Activated CD4-positive, alpha-beta T cell treated with anti-CD3 and anti-CD28 coated beads, Interleukin-2, amount 10 ng/mL, durations not matched to agents 24 days and 14 days (primary cell): ENCODE measurements at regions not wholly inside any gene's neighbourhood (a gene's known extent, or its start where the extent isn't known, plus 50 kb on each side); places are given as distances from the start of the nearest gene placed in this dataset.

Experiments
- DNase-seq: peaks from one replicate; pipeline ENCODE4 v3.0.0; 2022
- H3K27ac Mint-ChIP-seq: one replicate; pipeline ENCODE4 v1.8.0; 2022; ENCODE audit warnings: mild to moderate bottlenecking, mixed read lengths
- H3K27me3 Mint-ChIP-seq: one replicate; pipeline ENCODE4 v1.8.0; 2022; ENCODE audit warnings: mixed read lengths
- H3K36me3 Mint-ChIP-seq: one replicate; pipeline ENCODE4 v1.8.0; 2022; ENCODE audit warnings: low read depth, mild to moderate bottlenecking, mixed read lengths
- H3K4me1 Mint-ChIP-seq: one replicate; pipeline ENCODE4 v1.8.0; 2021; ENCODE audit warnings: mixed read lengths
- H3K4me3 Mint-ChIP-seq: one replicate; pipeline ENCODE4 v1.8.0; 2022; ENCODE audit warnings: mild to moderate bottlenecking, moderate library complexity, mixed read lengths
- H3K9me3 Mint-ChIP-seq: one replicate; pipeline ENCODE4 v1.8.0; 2021; ENCODE audit warnings: mixed read lengths
- intact Hi-C: fragments of 100-400 bp; cut with micrococcal nuclease; formaldehyde crosslinking; loops from one replicate; pipeline ENCODE4 v1.15.1; 2023

DNA sequence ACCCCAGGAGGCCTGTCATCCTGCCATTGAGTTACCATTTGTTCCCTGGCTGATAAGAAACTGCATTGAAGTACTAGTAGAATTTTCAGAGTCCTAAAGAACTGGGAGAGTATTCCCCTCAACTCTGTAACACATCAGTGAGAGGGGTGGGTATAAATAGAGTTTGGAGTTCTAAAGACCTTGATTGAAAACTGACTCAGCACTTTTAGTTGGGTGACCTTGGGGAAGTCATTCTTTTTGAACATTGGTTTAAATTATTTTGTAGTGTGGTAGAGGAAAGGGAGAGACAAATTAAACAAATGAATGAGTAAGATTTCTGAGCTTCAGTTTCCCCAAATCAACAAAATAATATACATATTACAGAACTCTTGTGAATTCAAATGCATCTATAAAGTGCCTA is 344.5 kb upstream of the THBS1 start:
- Mint-ChIP-seq H3K9me3 (peaks cover 10% of the 10 kb centered on the region), H3K27me3 (peaks cover 6% of the 10 kb centered on the region), H3K4me1 (peaks cover 2% of the 10 kb centered on the region), H3K4me3 (no peak overlapping the region), H3K36me3 (no peaks in the 10 kb centered on the region), H3K27ac (no peak overlapping the region)
- DNase-seq, result no peak
- intact Hi-C loops, result no loop called here

- intact Hi-C loops, result no loop called here
- Mint-ChIP-seq H3K4me3 (no peak overlapping the region), H3K9me3 (peaks cover 8% of the 10 kb centered on the region), H3K27me3 (peaks cover 6% of the 10 kb centered on the region), H3K4me1 (peaks cover 2% of the 10 kb centered on the region), H3K27ac (no peak overlapping the region), H3K36me3 (no peaks in the 10 kb centered on the region)
- no peak for DNase-seq
These were observed 342.4 kb upstream of the THBS1 start for GRCh38 chr15:39238443-39238842.

- Mint-ChIP-seq H3K4me3 (no peak overlapping the region), H3K9me3 (peaks cover 7% of the 10 kb centered on the region), H3K27ac (no peak overlapping the region), H3K4me1 (peaks cover 2% of the 10 kb centered on the region), H3K36me3 (no peaks in the 10 kb centered on the region), H3K27me3 (peaks cover 8% of the 10 kb centered on the region)
- DNase-seq, result no peak
- intact Hi-C loops, result no loop called here
These were observed 341.3 kb upstream of the THBS1 start for GRCh38 chr15:39239562-39239961.

DNA sequence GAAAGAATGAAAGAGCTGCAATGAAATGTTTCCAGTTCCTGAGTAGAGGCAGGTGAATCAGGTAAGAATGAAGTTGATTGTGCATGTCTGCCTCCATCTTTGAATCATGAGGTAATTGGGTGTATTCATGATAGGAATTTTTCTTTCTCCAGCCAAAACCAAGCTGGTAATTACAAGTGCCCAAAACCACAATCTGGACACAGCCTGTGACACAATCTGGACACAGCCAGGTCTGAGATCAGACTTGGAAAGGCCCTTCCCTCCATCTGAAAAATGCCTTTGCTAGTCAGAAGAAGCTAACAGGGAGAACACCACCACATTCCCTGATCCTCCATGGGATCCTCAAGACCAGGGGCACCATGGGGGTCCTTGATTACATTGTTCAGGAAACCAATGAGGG is 338.5 kb upstream of the THBS1 start:
- intact Hi-C loops, result no loop called here
- no peak for DNase-seq
- Mint-ChIP-seq H3K4me3 (no peak overlapping the region), H3K9me3 (peaks cover 7% of the 10 kb centered on the region), H3K4me1 (no peaks in the 10 kb centered on the region), H3K36me3 (no peaks in the 10 kb centered on the region), H3K27ac (no peak overlapping the region), H3K27me3 (peaks cover 13% of the 10 kb centered on the region)

DNA sequence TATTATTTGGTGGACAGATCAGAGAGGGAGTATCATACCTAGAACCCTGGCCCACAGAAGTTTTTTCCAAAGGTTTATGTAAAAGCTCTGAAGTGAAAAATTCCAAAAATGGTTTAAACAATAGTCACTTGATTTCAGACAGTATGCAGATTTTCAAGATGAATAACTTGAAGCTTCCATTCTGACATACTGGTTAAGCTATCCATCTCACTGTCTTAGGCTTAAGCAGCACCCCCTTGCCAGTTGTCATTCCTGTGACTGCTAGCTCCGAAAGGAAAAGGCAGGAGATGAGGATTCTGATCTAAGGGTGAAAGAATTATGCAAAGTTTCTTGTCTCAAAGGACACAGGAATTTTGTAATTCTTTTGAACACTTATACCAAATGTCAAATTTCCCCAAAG is 337.5 kb upstream of the THBS1 start:
- peaks cover 13% of the 10 kb centered on the region for H3K27me3 Mint-ChIP-seq
- peaks cover 7% of the 10 kb centered on the region for H3K9me3 Mint-ChIP-seq
- H3K36me3 Mint-ChIP-seq, result no peaks in the 10 kb centered on the region
- intact Hi-C loops, result no loop called here
- no peak overlapping the region for H3K4me3 Mint-ChIP-seq
- no peaks in the 10 kb centered on the region for H3K4me1 Mint-ChIP-seq
- H3K27ac Mint-ChIP-seq, result no peak overlapping the region
- no peak for DNase-seq

- Mint-ChIP-seq H3K27ac (no peak overlapping the region), H3K9me3 (peaks cover 7% of the 10 kb centered on the region), H3K4me3 (no peak overlapping the region), H3K36me3 (no peaks in the 10 kb centered on the region), H3K27me3 (peaks cover 11% of the 10 kb centered on the region), H3K4me1 (no peaks in the 10 kb centered on the region)
- intact Hi-C loops, result no loop called here
- DNase-seq, result no peak
These were observed 336.1 kb upstream of the THBS1 start for GRCh38 chr15:39244776-39245175.

GRCh38 chr15:39246523-39246922 is 334.4 kb upstream of the THBS1 start:
- DNase-seq, result no peak
- H3K27me3 Mint-ChIP-seq, result peaks cover 7% of the 10 kb centered on the region
- no peak overlapping the region for H3K27ac Mint-ChIP-seq
- H3K4me1 Mint-ChIP-seq, result peaks cover 15% of the 10 kb centered on the region
- no peak overlapping the region for H3K4me3 Mint-ChIP-seq
- peaks cover 1% of the 10 kb centered on the region for H3K36me3 Mint-ChIP-seq
- intact Hi-C loops, result no loop called here
- H3K9me3 Mint-ChIP-seq, result peaks cover 3% of the 10 kb centered on the region

DNA sequence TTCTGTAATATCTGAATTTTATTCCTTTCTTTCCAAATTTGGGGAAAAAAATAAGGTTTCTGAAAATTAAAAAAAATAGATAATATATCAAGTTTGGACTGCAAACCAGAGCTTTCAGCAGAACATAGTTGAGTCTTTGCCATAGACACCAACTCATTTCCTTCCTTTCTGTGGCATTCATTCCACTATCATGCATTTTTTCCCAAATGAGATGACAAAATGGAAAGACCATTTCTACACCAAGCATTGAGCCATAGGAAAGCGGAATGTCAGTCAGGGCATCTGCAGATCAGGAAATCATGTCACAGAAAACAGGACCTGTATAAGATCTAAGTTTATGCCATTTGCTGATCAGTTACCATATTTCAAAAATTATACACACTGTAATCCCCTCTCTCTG is 333.3 kb upstream of the THBS1 start:
- Mint-ChIP-seq H3K4me3 (no peak overlapping the region), H3K27me3 (peaks cover 7% of the 10 kb centered on the region), H3K9me3 (no peaks in the 10 kb centered on the region), H3K27ac (no peak overlapping the region), H3K36me3 (peaks cover 1% of the 10 kb centered on the region), H3K4me1 (peaks cover 23% of the 10 kb centered on the region)
- intact Hi-C loops, result no loop called here
- DNase-seq, result no peak

GRCh38 chr15:39248204-39248603 is 332.7 kb upstream of the THBS1 start:
- H3K9me3 Mint-ChIP-seq, result no peaks in the 10 kb centered on the region
- H3K27me3 Mint-ChIP-seq, result peaks cover 7% of the 10 kb centered on the region
- H3K4me1 Mint-ChIP-seq, result peaks cover 23% of the 10 kb centered on the region
- no peak overlapping the region for H3K27ac Mint-ChIP-seq
- H3K4me3 Mint-ChIP-seq, result no peak overlapping the region
- peaks cover 1% of the 10 kb centered on the region for H3K36me3 Mint-ChIP-seq
- intact Hi-C loops, result no loop called here
- DNase-seq, result no peak

DNA sequence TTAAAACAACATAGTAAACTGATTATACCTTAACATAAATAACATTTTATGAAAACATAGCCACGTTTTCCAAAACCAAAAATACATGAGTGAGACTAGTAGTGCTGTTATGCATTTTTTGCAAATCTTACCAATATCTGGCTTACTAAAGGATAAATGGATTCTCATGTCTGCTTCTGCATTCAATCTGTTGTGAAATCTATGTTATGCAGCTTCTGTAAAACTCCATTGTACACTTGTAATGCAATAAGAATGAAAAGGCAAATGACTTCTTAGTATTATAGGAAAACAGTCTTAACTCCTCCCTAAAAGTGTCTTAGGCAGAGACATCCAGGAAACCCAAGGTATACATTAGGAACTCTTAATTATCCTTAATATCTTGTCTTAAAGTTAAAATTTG is 330.9 kb upstream of the THBS1 start:
- Mint-ChIP-seq H3K36me3 (peaks cover 1% of the 10 kb centered on the region), H3K9me3 (no peaks in the 10 kb centered on the region), H3K27me3 (peaks cover 5% of the 10 kb centered on the region), H3K4me3 (no peak overlapping the region), H3K27ac (no peak overlapping the region), H3K4me1 (peaks cover 23% of the 10 kb centered on the region)
- no peak for DNase-seq
- intact Hi-C loops, result loop anchor here (5.0 kb wide), 1 partner anchor 123 kb away; no protein-coding TSS in a partner anchor

DNA sequence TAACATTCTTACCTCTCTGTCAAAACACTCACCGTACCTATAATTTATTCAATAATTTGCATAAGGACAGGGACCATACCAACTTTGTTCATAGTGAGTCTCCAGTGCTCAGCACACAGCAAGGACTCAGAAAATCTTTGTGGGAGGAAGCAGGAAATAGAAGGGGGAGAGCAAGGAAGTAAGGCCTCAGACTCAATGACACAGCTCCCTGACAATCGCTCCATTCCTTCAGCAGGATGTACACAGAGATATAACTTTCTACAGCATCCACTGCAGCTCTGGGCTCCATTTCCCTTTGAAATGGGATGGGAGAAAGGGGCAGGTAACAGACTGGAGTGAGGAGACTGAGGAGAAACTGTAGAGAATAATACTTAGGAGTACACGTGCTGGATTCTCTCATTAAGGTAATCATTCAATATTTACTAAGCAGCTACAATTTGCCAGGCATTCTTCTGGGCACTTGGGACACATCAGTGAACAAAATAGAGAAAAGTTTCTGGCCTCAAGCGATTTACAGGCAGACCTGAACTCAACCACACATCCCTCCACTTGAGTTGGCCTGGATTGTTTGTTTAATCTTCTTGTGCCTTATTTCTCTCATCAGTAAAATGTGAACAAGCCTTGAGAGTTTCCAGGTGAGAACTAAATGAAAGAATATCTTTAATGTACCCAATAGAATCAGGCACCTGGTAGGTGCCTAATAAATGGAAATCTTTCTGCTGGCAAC is 330.3 kb upstream of the THBS1 start:
- Mint-ChIP-seq H3K4me1 (peaks cover 23% of the 10 kb centered on the region), H3K27ac (peak overlapping the region; percentile 80), H3K27me3 (peaks cover 5% of the 10 kb centered on the region), H3K4me3 (peak overlapping the region; percentile 43), H3K36me3 (peaks cover 1% of the 10 kb centered on the region), H3K9me3 (no peaks in the 10 kb centered on the region)
- DNase-seq, result no peak
- intact Hi-C loops, result loop anchor here (5.0 kb wide), 1 partner anchor 123 kb away; no protein-coding TSS in a partner anchor

DNA sequence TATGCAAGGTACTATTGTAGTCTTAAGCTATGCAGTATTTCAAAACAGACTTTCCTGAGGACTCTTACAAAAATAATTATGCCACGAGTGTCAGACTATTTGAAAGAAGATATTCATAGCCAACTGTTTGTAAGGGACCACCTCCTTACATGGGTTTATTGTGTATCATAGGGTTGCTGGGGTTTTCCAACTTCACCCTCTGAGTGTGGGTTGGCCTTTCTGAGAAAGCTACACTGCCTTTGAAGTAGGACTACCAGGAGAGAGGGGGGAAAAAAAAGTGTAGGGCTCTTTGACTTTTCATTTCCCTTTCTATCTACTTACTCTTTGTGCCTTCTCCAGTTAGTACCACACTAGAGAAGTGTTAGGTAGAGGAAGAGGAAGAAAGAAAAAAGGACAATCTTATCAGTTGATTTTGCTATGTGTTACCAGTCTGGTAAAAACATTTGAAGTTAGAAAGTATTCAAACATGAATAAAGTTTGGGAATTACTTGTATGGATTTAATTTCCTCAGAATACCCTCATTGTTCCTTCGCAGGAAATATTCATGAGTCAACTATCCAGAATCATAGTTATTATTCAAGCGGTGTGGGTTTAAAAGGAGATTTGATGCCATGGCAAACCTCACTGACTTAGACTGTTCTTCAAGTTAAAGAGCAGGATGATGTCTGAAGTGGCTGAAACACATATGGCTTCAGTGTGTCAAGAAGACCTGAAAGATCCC is 329.3 kb upstream of the THBS1 start:
- peak; percentile 67 for DNase-seq
- Mint-ChIP-seq H3K4me3 (peak overlapping the region; percentile 38), H3K27me3 (peaks cover 2% of the 10 kb centered on the region), H3K9me3 (peaks cover 1% of the 10 kb centered on the region), H3K4me1 (peaks cover 23% of the 10 kb centered on the region), H3K27ac (peak overlapping the region; percentile 80), H3K36me3 (peaks cover 1% of the 10 kb centered on the region)
- intact Hi-C loops, result loop anchor here (5.0 kb wide), 1 partner anchor 124 kb away; no protein-coding TSS in a partner anchor

DNA sequence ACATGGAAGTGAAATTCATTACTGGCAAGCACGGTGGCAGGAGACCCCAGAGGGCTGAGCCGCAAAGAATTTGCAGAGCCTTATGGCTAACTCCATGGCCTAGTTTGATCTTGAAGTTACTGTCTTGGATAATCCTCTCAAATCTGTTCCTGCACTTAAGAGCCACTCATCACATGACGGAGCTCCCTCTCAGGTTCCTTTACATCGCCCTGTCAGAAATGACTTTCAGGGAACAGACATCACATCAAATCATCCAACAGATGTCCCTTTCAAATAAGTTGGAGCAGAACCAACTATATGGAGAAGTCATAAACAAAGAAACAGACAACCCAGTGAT is 328.8 kb upstream of the THBS1 start:
- peaks cover 4% of the 10 kb centered on the region for H3K9me3 Mint-ChIP-seq
- intact Hi-C loops, result loop anchor here (5.0 kb wide), 1 partner anchor 125 kb away; no protein-coding TSS in a partner anchor
- DNase-seq, result no peak
- peaks cover 2% of the 10 kb centered on the region for H3K27me3 Mint-ChIP-seq
- peaks cover 23% of the 10 kb centered on the region for H3K4me1 Mint-ChIP-seq
- H3K27ac Mint-ChIP-seq, result peak overlapping the region; percentile 80
- H3K4me3 Mint-ChIP-seq, result no peak overlapping the region
- peaks cover 1% of the 10 kb centered on the region for H3K36me3 Mint-ChIP-seq

DNA sequence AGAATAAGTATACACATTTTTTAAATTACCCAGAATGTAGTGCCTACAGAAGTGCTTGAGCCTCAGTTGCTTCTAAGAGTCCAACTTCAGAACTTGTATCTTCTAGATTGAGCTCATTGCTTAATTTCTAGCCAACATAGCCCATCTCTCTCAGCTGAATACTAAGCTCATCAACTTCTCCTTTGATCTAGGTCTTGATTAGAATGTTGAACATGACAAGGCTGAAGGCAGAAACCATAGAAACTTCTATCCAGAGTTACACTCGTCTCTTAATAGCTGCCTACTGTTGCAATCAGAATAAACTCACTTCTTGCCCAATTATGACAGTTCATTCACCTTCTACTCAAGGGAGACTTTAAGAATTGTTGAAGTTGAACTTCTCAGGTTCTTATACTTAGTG is 327.3 kb upstream of the THBS1 start:
- Mint-ChIP-seq H3K4me3 (no peak overlapping the region), H3K27ac (no peak overlapping the region), H3K4me1 (peaks cover 23% of the 10 kb centered on the region), H3K9me3 (peaks cover 4% of the 10 kb centered on the region), H3K27me3 (peaks cover 2% of the 10 kb centered on the region), H3K36me3 (peaks cover 1% of the 10 kb centered on the region)
- DNase-seq, result no peak
- intact Hi-C loops, result loop anchor here (5.0 kb wide), 1 partner anchor 126 kb away; no protein-coding TSS in a partner anchor
